K562 (cell line): ENCODE measurements at regions not wholly inside any gene's neighbourhood (a gene's known extent, or its start where the extent isn't known, plus 50 kb on each side); places are given as distances from the start of the nearest gene placed in this dataset.

Experiments
- GABPA ChIP-seq: fragments of 200-800 bp; sonication (Bioruptor generic); conservative IDR thresholded peaks from 2 replicates; pipeline ENCODE4 v1.6.1; 2016; ENCODE audit warnings: low read depth, missing genetic modification characterization, missing compliant biosample characterization
- MCM3 ChIP-seq: fragments of 450-650 bp; IDR thresholded peaks from 2 replicates; pipeline ENCODE4 v1.6.1; 2016
- NCOA1 ChIP-seq: fragments of 450-650 bp; IDR thresholded peaks from 2 replicates; pipeline ENCODE4 v1.6.1; 2016; ENCODE audit warnings: low read depth
- TRIM24 ChIP-seq, 2 experiments: fragments of 450-650 bp; IDR thresholded peaks; 2 replicates each; pipeline ENCODE4 v1.6.1; 2016
- TF ChIP-seq, protein P1 (sequence below): fragments of 450-650 bp; IDR thresholded peaks from 2 replicates; pipeline ENCODE4 v1.6.1; 2016; ENCODE audit warnings: low read depth
- TF ChIP-seq, protein P2 (sequence below): fragments of 450-650 bp; IDR thresholded peaks from 2 replicates; pipeline ENCODE4 v1.6.1; 2017; ENCODE audit warnings: antibody characterized with exemption
- TF ChIP-seq, protein P3 (sequence below), 2 experiments: fragments of 450-650 bp; formaldehyde crosslinking in 1 of 2; IDR thresholded peaks; 2 replicates each; pipeline versions ENCODE4 v1.4.0 to v1.6.1; 2014 to 2020; ENCODE audit warnings: mild to moderate bottlenecking in 2 of 2, borderline replicate concordance in 1 of 2, low read depth in 1 of 2
- TF ChIP-seq, protein P4 (sequence below): sonication (generic); formaldehyde crosslinking; IDR thresholded peaks from 2 replicates; pipeline ENCODE4 v1.8.0; 2022; ENCODE audit warnings: mild to moderate bottlenecking, missing genetic modification reagents

DNA sequence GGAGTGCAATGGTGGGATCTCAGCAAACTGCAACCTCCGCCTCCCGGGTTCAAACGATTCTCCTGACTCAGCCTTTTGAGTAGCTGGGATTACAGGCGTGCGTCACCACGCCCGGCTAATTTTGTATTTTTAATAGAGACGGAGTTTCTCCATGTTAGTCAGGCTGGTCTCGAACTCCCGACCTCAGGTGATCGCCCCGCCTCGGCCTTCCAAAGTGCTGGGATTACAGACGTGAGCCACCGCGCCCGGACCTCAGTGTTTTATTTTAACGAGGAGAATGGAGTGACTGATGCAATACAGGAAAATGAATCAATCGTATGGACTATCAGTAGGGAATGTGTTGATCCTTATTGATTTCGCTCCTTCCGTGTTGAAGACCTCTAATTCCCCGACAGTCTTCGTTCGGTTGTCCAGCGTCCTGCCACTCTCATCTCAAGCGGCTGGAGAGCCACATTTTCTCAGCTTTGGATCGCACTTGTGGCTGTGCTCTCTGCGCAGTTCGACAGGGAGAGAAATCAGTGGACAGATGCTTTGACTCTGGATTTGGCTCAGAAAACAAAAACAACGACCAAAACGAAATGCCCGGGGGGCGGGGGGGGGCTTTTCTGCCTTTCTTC lies 166.2 kb downstream of the TRIM27 start (continued):
- TF ChIP-seq GABPA (tag) (no peak), NCOA1 (no peak), MCM3 (no peak), TRIM24 (IDR thresholded peaks at IDR 0.05) (peak; percentile 61 to 75; a peak in 3 of 4 replicates)
- TF ChIP-seq, protein P1, sequence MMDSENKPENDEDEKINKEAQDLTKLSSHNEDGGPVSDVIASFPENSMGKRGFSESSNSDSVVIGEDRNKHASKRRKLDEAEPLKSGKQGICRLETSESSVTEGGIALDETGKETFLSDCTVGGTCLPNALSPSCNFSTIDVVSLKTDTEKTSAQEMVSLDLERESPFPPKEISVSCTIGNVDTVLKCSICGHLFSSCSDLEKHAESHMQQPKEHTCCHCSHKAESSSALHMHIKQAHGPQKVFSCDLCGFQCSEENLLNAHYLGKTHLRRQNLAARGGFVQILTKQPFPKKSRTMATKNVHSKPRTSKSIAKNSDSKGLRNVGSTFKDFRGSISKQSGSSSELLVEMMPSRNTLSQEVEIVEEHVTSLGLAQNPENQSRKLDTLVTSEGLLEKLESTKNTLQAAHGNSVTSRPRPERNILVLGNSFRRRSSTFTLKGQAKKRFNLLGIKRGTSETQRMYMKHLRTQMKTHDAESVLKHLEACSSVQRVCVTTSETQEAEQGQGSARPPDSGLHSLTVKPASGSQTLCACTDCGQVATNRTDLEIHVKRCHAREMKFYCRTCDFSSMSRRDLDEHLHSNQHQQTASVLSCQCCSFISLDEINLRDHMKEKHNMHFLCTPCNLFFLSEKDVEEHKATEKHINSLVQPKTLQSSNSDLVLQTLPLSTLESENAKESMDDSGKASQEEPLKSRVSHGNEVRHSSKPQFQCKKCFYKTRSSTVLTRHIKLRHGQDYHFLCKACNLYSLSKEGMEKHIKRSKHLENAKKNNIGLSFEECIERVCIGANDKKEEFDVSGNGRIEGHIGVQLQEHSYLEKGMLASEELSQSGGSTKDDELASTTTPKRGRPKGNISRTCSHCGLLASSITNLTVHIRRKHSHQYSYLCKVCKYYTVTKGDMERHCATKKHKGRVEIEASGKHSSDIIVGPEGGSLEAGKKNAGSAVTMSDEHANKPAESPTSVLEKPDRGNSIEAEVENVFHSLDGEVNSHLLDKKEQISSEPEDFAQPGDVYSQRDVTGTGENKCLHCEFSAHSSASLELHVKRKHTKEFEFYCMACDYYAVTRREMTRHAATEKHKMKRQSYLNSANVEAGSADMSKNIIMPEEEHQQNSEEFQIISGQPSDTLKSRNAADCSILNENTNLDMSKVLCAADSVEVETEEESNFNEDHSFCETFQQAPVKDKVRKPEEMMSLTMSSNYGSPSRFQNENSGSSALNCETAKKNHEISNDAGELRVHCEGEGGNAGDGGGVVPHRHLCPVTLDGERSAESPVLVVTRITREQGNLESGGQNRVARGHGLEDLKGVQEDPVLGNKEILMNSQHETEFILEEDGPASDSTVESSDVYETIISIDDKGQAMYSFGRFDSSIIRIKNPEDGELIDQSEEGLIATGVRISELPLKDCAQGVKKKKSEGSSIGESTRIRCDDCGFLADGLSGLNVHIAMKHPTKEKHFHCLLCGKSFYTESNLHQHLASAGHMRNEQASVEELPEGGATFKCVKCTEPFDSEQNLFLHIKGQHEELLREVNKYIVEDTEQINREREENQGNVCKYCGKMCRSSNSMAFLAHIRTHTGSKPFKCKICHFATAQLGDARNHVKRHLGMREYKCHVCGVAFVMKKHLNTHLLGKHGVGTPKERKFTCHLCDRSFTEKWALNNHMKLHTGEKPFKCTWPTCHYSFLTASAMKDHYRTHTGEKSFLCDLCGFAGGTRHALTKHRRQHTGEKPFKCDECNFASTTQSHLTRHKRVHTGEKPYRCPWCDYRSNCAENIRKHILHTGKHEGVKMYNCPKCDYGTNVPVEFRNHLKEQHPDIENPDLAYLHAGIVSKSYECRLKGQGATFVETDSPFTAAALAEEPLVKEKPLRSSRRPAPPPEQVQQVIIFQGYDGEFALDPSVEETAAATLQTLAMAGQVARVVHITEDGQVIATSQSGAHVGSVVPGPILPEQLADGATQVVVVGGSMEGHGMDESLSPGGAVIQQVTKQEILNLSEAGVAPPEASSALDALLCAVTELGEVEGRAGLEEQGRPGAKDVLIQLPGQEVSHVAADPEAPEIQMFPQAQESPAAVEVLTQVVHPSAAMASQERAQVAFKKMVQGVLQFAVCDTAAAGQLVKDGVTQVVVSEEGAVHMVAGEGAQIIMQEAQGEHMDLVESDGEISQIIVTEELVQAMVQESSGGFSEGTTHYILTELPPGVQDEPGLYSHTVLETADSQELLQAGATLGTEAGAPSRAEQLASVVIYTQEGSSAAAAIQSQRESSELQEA, result no peak
- TF ChIP-seq, protein P2, sequence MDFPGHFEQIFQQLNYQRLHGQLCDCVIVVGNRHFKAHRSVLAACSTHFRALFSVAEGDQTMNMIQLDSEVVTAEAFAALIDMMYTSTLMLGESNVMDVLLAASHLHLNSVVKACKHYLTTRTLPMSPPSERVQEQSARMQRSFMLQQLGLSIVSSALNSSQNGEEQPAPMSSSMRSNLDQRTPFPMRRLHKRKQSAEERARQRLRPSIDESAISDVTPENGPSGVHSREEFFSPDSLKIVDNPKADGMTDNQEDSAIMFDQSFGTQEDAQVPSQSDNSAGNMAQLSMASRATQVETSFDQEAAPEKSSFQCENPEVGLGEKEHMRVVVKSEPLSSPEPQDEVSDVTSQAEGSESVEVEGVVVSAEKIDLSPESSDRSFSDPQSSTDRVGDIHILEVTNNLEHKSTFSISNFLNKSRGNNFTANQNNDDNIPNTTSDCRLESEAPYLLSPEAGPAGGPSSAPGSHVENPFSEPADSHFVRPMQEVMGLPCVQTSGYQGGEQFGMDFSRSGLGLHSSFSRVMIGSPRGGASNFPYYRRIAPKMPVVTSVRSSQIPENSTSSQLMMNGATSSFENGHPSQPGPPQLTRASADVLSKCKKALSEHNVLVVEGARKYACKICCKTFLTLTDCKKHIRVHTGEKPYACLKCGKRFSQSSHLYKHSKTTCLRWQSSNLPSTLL, result no peak
- TF ChIP-seq, protein P3, sequence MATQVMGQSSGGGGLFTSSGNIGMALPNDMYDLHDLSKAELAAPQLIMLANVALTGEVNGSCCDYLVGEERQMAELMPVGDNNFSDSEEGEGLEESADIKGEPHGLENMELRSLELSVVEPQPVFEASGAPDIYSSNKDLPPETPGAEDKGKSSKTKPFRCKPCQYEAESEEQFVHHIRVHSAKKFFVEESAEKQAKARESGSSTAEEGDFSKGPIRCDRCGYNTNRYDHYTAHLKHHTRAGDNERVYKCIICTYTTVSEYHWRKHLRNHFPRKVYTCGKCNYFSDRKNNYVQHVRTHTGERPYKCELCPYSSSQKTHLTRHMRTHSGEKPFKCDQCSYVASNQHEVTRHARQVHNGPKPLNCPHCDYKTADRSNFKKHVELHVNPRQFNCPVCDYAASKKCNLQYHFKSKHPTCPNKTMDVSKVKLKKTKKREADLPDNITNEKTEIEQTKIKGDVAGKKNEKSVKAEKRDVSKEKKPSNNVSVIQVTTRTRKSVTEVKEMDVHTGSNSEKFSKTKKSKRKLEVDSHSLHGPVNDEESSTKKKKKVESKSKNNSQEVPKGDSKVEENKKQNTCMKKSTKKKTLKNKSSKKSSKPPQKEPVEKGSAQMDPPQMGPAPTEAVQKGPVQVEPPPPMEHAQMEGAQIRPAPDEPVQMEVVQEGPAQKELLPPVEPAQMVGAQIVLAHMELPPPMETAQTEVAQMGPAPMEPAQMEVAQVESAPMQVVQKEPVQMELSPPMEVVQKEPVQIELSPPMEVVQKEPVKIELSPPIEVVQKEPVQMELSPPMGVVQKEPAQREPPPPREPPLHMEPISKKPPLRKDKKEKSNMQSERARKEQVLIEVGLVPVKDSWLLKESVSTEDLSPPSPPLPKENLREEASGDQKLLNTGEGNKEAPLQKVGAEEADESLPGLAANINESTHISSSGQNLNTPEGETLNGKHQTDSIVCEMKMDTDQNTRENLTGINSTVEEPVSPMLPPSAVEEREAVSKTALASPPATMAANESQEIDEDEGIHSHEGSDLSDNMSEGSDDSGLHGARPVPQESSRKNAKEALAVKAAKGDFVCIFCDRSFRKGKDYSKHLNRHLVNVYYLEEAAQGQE (IDR thresholded peaks at IDR 0.05; ENCODE audit: borderline replicate concordance), result peak; percentile 42; the same call in 1 of the 2 replicates
- TF ChIP-seq, protein P3 (CRISPR knock-in tag; IDR thresholded peaks at IDR 0.05; ENCODE audit: low read depth), result no peak
- TF ChIP-seq, protein P4, sequence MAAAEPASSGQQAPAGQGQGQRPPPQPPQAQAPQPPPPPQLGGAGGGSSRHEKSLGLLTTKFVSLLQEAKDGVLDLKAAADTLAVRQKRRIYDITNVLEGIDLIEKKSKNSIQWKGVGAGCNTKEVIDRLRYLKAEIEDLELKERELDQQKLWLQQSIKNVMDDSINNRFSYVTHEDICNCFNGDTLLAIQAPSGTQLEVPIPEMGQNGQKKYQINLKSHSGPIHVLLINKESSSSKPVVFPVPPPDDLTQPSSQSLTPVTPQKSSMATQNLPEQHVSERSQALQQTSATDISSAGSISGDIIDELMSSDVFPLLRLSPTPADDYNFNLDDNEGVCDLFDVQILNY, result no peak
